OCI-LY7 (cell line): ENCODE measurements at regions not wholly inside any gene's neighbourhood (a gene's known extent, or its start where the extent isn't known, plus 50 kb on each side); places are given as distances from the start of the nearest gene placed in this dataset.

Experiments
- BruUV-seq: library from RNA; stranded (reverse); fragments of 400-500 nt; replicated peaks from 2 replicates; lab custom pipeline; 2021; lab: Mats Ljungman, UMichigan
- CTCF ChIA-PET: fragments of 300-600 bp; sonication (Branson Sonifier 250); formaldehyde crosslinking; loops from one replicate; lab custom pipeline; 2022; ENCODE audit warnings: antibody characterized with exemption; ENCODE audit not compliant: unreplicated experiment; lab: Charles Lee
- POLR2A ChIA-PET: fragments of 300-600 bp; sonication (Branson Sonifier 250); formaldehyde crosslinking; loops from one replicate; lab custom pipeline; 2022; ENCODE audit warnings: antibody characterized with exemption; lab: Charles Lee
- DNase-seq: peaks from one replicate; pipeline ENCODE4 v3.0.0-alpha.2; 2015; ENCODE audit warnings: low spot score
- H2AFZ ChIP-seq: fragments of 200-600 bp; sonication (generic), shearing (Covaris generic); 2 replicates; pipeline ENCODE4 v1.6.1; 2014; ENCODE audit warnings: mild to moderate bottlenecking, antibody characterized with exemption, low read length, moderate library complexity
- H3K27ac ChIP-seq: fragments of 200-600 bp; sonication (generic); 2 replicates; pipeline ENCODE4 v1.5.1; 2014; ENCODE audit warnings: mixed run types, low read depth, mild to moderate bottlenecking, moderate library complexity, low read length, inconsistent platforms; ENCODE audit not compliant: poor library complexity, severe bottlenecking
- H3K36me3 ChIP-seq: fragments of 200-600 bp; sonication (generic); 2 replicates; pipeline ENCODE4 v1.6.1; 2014; ENCODE audit warnings: mild to moderate bottlenecking, antibody characterized with exemption, low read length, moderate library complexity, mixed read lengths; ENCODE audit not compliant: insufficient read depth
- H3K4me1 ChIP-seq: fragments of 200-600 bp; sonication (generic); 2 replicates; pipeline ENCODE4 v1.5.1; 2014; ENCODE audit warnings: mild to moderate bottlenecking, low read length; ENCODE audit not compliant: insufficient read depth, poor library complexity, severe bottlenecking
- H3K4me2 ChIP-seq: fragments of 200-600 bp; sonication (generic); 2 replicates; pipeline ENCODE4 v1.6.1; 2014; ENCODE audit warnings: mild to moderate bottlenecking, low read length
- H3K4me3 ChIP-seq: fragments of 200-600 bp; sonication (generic); 2 replicates; pipeline ENCODE4 v1.5.1; 2014; ENCODE audit warnings: mild to moderate bottlenecking, low read depth, low read length; ENCODE audit not compliant: poor library complexity, severe bottlenecking
- H3K79me2 ChIP-seq: fragments of 200-600 bp; sonication (generic); 2 replicates; pipeline ENCODE4 v1.6.1; 2016; ENCODE audit warnings: low read depth, mild to moderate bottlenecking, low read length, moderate library complexity, mixed read lengths; ENCODE audit not compliant: insufficient read depth
- H3K9me2 ChIP-seq: fragments of 200-600 bp; sonication (generic); 2 replicates; pipeline ENCODE4 v1.6.1; 2016; ENCODE audit warnings: mild to moderate bottlenecking, low read length, mixed read lengths; ENCODE audit not compliant: insufficient read depth
- H3K9me3 ChIP-seq: fragments of 200-600 bp; sonication (generic); 2 replicates; pipeline ENCODE4 v1.6.1; 2014; ENCODE audit warnings: mild to moderate bottlenecking, mixed run types, low read length, mixed read lengths
- H4K20me1 ChIP-seq: fragments of 200-600 bp; sonication (generic); 2 replicates; pipeline ENCODE4 v1.6.1; 2014; ENCODE audit warnings: mild to moderate bottlenecking, antibody characterized with exemption, low read length, moderate library complexity, mixed read lengths; ENCODE audit not compliant: insufficient read depth
- CTCF ChIP-seq: fragments of 200-600 bp; sonication (generic); conservative IDR thresholded peaks from 2 replicates; pipeline ENCODE4 v1.5.1; 2014; ENCODE audit warnings: mild to moderate bottlenecking, antibody characterized with exemption, low read length, moderate library complexity, mixed read lengths
- EZH2phosphoT487 ChIP-seq: fragments of 200-600 bp; sonication (generic); IDR thresholded peaks from 2 replicates; pipeline ENCODE4 v1.6.1; 2018; ENCODE audit warnings: low read depth, borderline replicate concordance, mild to moderate bottlenecking, mixed run types, antibody characterized with exemption, low read length, moderate library complexity, mixed read lengths
- intact Hi-C: fragments of 100-400 bp; cut with micrococcal nuclease; formaldehyde crosslinking; loops from one replicate; pipeline ENCODE4 v1.10.0; 2022; ENCODE audit not compliant: unreplicated experiment

GRCh38 chr12:33669349-33669748 is 229.7 kb upstream of the SYT10 start:
- Histone ChIP-seq H3K27ac (no peak overlapping the region), H3K9me2 (no peaks in the 10 kb centered on the region), H3K4me1 (no peaks in the 10 kb centered on the region), H4K20me1 (no peaks in the 10 kb centered on the region), H3K9me3 (no peaks in the 10 kb centered on the region), H2AFZ (no peak overlapping the region), H3K79me2 (no peaks in the 10 kb centered on the region), H3K4me2 (no peak overlapping the region), H3K4me3 (no peak overlapping the region), H3K36me3 (no peaks in the 10 kb centered on the region)
- ChIA-PET CTCF (no interaction called here), POLR2A (no interaction called here)
- no peak for DNase-seq
- TF ChIP-seq EZH2phosphoT487 = no peak
- TF ChIP-seq CTCF = no peak
- intact Hi-C loops = no loop called here
- no TSS peak for BruUV-seq

DNA sequence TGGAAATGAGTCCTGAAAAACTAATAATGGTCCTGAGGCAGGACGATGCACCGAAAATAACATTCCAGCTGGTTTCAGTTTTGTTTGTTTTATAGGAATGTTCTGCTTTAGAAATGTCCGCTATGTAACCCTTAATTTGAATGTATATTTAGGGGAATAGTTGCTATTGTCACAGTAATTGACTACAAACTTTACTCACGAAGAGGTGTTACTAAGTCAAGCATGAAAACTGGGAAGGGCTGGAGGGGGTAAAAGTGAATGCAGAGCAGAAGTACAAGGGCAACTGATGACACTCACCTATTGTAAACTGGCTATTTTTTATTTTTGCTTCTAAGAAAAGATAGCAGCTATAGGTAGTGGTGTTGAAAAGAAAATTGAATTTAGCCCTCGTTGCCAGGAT is 230.7 kb upstream of the SYT10 start:
- ChIA-PET CTCF (no interaction called here), POLR2A (no interaction called here)
- intact Hi-C loops = no loop called here

DNA sequence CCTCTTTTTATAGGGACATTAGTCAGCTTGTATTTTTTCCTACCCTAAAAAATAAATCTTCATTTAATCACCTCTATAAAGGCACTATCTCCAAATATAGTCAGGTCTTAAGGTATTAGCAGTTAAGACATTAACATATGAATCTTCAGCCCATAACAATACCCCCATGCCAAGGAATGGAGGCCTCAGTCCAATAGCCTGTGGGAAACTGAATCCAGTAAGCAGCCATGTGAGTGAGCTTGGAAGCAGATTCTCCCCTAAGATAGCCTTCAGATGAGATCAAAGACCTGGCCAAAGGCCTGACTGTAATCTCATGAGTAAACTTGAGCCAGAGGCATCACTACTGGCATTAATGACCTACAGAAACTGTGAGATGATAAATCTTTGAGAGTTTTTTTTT is 232.1 kb upstream of the SYT10 start:
- ChIA-PET POLR2A (no interaction called here), CTCF (no interaction called here)
- H3K79me2 ChIP-seq = no peaks in the 10 kb centered on the region
- no peak overlapping the region for H3K4me3 ChIP-seq
- no peaks in the 10 kb centered on the region for H3K36me3 ChIP-seq
- DNase-seq = no peak
- H3K9me3 ChIP-seq = no peaks in the 10 kb centered on the region
- H3K9me2 ChIP-seq = no peaks in the 10 kb centered on the region
- H2AFZ ChIP-seq = no peak overlapping the region
- H4K20me1 ChIP-seq = no peaks in the 10 kb centered on the region
- BruUV-seq = no TSS peak
- intact Hi-C loops = no loop called here
- TF ChIP-seq EZH2phosphoT487 (no peak), CTCF (no peak)
- no peaks in the 10 kb centered on the region for H3K4me1 ChIP-seq
- H3K4me2 ChIP-seq = no peak overlapping the region
- no peak overlapping the region for H3K27ac ChIP-seq

More for the DNA sequence above, 230.7 kb upstream of the SYT10 start:
- H3K36me3 ChIP-seq = no peaks in the 10 kb centered on the region
- no peaks in the 10 kb centered on the region for H3K4me1 ChIP-seq
- no peak overlapping the region for H3K4me2 ChIP-seq
- no TSS peak for BruUV-seq
- no peaks in the 10 kb centered on the region for H4K20me1 ChIP-seq
- DNase-seq = no peak
- no peak overlapping the region for H3K27ac ChIP-seq
- no peaks in the 10 kb centered on the region for H3K9me3 ChIP-seq
- no peak overlapping the region for H2AFZ ChIP-seq
- TF ChIP-seq EZH2phosphoT487 = no peak
- no peak for TF ChIP-seq CTCF
- no peak overlapping the region for H3K4me3 ChIP-seq
- H3K79me2 ChIP-seq = no peaks in the 10 kb centered on the region
- no peaks in the 10 kb centered on the region for H3K9me2 ChIP-seq
